ENCODE measurements at regions not wholly inside any gene's neighbourhood (a gene's known extent, or its start where the extent isn't known, plus 50 kb on each side); places are given as distances from the start of the nearest gene placed in this dataset.

DNA sequence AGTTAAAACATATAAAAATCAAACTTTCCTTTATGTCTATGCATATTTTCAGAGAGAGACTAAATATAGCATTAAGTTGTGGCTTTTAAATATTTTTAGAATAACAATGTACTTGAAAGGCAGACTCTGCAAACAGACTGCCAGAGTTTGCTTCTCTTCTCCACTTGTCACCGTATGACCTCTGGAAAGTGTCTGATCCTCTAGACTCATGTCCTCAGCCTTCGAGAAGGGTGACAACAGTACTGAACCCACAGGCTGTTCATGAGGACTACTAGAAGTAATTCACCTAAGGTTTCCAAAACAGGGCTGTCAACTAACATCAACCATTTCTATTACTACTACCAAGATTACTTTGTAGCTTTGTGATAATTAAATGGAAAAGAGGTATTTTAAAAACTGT, 167.7 kb upstream of the TBCA start:
- Histone ChIP-seq H3K9me3 (no peaks in the 10 kb centered on the region), H3K36me3 (no peaks in the 10 kb centered on the region), H3K4me3 (no peak overlapping the region), H3K27me3 (replicated peaks; ENCODE audit: insufficient read depth) (no peaks in the 10 kb centered on the region), H3K27ac (no peak overlapping the region), H3K4me1 (ENCODE audit: control insufficient read depth in 1 of 2, low read depth in 2 of 2) (no peaks in the 10 kb centered on the region)
- TF ChIP-seq, protein P1, sequence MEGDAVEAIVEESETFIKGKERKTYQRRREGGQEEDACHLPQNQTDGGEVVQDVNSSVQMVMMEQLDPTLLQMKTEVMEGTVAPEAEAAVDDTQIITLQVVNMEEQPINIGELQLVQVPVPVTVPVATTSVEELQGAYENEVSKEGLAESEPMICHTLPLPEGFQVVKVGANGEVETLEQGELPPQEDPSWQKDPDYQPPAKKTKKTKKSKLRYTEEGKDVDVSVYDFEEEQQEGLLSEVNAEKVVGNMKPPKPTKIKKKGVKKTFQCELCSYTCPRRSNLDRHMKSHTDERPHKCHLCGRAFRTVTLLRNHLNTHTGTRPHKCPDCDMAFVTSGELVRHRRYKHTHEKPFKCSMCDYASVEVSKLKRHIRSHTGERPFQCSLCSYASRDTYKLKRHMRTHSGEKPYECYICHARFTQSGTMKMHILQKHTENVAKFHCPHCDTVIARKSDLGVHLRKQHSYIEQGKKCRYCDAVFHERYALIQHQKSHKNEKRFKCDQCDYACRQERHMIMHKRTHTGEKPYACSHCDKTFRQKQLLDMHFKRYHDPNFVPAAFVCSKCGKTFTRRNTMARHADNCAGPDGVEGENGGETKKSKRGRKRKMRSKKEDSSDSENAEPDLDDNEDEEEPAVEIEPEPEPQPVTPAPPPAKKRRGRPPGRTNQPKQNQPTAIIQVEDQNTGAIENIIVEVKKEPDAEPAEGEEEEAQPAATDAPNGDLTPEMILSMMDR (IDR thresholded peaks at IDR 0.05) = no peak
- ATAC-seq (ENCODE audit: insufficient number of reproducible peaks, low FRiP score, low read depth) (no peak), DNase-seq (ENCODE audit: low spot score) (no peak)

DNA sequence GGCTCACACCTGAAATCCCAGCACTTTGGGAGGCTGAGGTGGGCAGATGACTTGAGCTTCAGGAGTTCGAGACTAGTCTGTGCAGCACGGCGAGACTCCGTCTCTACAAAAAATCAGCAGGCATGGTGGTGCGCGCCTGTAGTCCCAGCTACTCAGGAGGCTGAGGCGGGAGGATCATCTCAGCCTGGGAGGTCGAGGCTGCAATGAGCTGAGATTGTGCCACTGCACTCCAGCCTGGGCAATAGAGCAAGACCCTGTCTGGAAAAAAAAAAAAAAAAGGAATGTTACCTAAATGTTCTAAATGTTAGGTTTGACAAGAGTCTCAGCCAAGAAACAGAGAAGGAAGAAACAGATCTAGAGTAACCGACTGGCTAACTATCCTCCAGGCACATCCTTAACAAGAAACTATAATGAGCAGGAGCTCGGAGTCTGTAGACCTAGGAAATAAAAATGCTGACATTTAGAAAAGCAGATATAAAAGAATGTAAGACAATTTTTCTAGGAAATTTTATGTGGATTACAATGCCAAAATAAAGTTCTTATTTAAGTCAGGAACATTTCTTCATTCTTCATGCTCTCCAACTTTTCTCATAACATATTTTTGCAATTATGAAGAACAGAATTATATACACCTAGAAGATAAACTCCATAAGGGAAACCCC, 166.6 kb upstream of the TBCA start:
- ATAC-seq (ENCODE audit: insufficient number of reproducible peaks, low FRiP score, low read depth) = no peak

DNA sequence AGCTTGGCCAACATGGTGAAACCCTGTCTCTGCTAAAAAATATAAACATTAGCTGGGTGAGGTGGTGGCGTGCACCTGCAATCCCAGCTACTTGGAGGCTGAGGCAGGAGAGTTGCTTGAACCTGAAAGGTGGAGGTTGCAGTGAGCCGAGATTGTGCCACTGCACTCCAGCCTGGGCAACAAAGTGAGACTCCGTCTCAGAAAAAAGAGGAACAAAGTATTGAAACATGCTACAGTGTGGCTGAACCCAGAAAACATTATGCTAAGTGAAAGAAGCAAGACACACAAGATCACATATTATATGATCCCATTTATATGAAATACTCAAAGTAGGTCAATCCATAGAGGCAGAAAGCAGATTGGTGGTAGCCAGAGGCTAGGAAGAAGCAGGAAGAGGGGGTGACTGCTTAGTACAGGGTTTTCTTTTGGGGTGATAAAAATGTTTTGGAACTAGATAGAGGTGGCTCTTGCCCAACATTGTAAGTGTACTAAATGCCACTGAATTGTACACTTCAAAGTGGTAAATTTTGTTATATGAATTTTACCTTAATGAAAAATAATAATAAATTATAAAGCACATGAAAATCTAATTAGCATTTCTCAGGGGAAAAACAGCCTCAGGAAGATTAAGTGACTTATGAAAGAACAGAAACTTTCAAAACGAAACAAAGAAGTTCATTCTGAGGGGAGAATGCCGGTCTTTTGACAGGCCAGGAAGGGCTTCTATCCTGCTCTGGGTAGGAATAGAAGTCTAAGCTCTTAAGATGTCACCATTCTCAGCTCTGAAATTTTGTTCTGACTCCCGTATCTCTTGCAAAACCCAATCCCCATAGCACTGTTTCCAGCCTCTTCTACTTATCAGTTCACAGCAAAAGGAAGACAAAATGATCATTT, 161.1 kb upstream of the TBCA start:
- Histone ChIP-seq H3K27ac (no peak overlapping the region), H3K9me3 (no peaks in the 10 kb centered on the region), H3K27me3 (replicated peaks; ENCODE audit: insufficient read depth) (no peaks in the 10 kb centered on the region), H3K36me3 (no peaks in the 10 kb centered on the region), H3K4me3 (no peak overlapping the region), H3K4me1 (ENCODE audit: control insufficient read depth in 1 of 2, low read depth in 2 of 2) (no peaks in the 10 kb centered on the region)
- TF ChIP-seq, protein P1 (IDR thresholded peaks at IDR 0.05) = no peak
- ATAC-seq (ENCODE audit: insufficient number of reproducible peaks, low FRiP score, low read depth) = no peak
- no peak for DNase-seq (ENCODE audit: low spot score)

More for the DNA sequence above, 166.6 kb upstream of the TBCA start:
- no peaks in the 10 kb centered on the region for H3K27me3 ChIP-seq (replicated peaks; ENCODE audit: insufficient read depth)
- no peak overlapping the region for H3K27ac ChIP-seq
- no peaks in the 10 kb centered on the region for H3K4me1 ChIP-seq (ENCODE audit: control insufficient read depth in 1 of 2, low read depth in 2 of 2)
- TF ChIP-seq, protein P1 (IDR thresholded peaks at IDR 0.05) = no peak
- no peak overlapping the region for H3K4me3 ChIP-seq
- no peak for DNase-seq (ENCODE audit: low spot score)
- H3K9me3 ChIP-seq = no peaks in the 10 kb centered on the region
- H3K36me3 ChIP-seq = no peaks in the 10 kb centered on the region

DNA sequence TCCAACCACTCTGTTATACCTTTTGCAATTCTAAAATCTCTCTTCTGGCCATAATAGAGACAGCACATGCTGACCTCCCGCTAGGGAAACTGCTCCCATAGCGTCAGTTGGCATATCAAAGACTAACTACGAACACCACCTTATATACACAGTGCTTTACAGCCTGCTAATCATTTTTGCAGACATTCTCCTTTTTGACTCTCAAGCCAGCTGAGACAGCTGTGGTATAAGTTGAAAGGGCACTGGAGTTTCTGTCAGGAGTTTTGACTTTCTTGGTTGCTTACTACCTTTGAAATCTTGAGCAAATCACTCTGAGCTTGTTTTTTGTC, 160.2 kb upstream of the TBCA start:
- Histone ChIP-seq H3K9me3 (no peaks in the 10 kb centered on the region), H3K36me3 (no peaks in the 10 kb centered on the region), H3K4me3 (no peak overlapping the region), H3K27ac (no peak overlapping the region), H3K27me3 (replicated peaks; ENCODE audit: insufficient read depth) (no peaks in the 10 kb centered on the region), H3K4me1 (ENCODE audit: control insufficient read depth in 1 of 2, low read depth in 2 of 2) (no peaks in the 10 kb centered on the region)
- TF ChIP-seq, protein P1 (IDR thresholded peaks at IDR 0.05) = no peak
- ATAC-seq (ENCODE audit: insufficient number of reproducible peaks, low FRiP score, low read depth) (no peak), DNase-seq (ENCODE audit: low spot score) (no peak)

DNA sequence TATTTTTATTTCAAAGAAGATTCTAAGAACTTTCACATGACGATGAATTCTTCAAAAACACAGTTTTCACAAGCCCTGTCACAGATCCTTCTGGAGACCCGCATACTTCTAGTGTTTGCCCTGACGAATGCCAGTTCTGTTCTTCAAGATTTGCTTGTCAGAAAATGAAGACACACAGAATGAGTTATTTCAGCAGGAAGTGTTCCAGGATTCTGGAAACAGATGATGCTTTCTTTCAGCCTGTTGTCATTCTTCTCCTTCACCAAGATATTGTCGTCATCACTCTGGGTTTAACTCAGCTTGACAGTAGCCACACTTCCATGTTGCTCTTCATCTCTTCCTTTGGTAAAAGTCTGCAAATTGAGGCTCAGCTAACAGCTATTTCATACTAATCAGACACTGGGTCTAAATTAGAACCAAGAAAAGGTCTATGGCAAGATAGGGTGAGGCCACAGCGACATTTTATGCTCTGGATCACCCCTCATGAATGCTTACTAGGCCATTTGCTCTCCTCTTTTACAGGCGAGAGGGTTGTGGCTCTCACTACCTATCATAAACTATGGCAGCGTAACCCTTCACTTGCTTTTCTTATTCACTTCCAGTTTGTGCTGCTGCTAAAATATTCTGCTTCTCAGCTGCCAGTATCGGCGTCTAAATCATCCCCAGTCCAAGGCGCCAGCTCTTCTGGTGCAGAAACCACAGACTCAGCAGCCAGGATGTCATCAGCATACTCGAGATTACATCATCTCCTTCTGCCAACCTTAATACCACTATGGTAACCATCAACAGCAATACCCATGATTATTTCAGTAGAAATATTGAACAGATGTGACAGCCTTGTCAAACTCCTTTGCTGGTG, 159.6 kb upstream of the TBCA start:
- H3K9me3 ChIP-seq = no peaks in the 10 kb centered on the region
- DNase-seq (ENCODE audit: low spot score) = no peak
- ATAC-seq (ENCODE audit: insufficient number of reproducible peaks, low FRiP score, low read depth) = no peak

More for the DNA sequence above, 159.6 kb upstream of the TBCA start:
- Histone ChIP-seq H3K4me3 (no peak overlapping the region), H3K27ac (no peak overlapping the region), H3K36me3 (no peaks in the 10 kb centered on the region), H3K4me1 (ENCODE audit: control insufficient read depth in 1 of 2, low read depth in 2 of 2) (no peaks in the 10 kb centered on the region), H3K27me3 (replicated peaks; ENCODE audit: insufficient read depth) (no peaks in the 10 kb centered on the region)
- TF ChIP-seq, protein P1 (IDR thresholded peaks at IDR 0.05) = no peak

Measured in thoracic aorta (tissue), 2 donors.